ENCODE measurements at regions not wholly inside any gene's neighbourhood (a gene's known extent, or its start where the extent isn't known, plus 50 kb on each side); places are given as distances from the start of the nearest gene placed in this dataset.

DNA sequence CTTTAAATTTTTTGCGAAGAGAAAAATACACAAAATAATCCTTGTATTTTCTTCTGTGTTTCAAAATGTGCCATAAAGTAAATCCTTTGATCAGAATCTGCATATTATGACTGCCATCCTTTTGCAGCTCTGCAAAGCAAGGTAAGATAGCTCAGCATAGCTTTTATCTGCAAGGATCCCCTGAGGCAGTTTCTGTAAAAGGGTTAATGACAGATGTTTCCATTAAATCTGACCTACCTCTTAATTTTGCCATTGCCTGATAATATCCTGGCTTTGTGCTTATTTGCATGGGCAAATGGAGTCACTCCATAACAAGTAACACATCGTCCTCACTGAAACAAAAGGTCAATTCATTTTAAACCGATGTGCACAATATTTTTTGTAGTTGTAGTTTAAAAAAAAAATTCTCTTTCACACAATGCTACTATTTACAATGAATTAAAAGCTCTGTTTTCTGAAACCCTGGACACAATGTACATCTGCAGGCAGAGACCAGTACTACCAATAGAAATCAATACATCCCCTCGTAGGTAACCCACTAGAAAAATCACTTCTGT lies 108.5 kb upstream of the SOX5 start:
- H3K4me3 Mint-ChIP-seq (ENCODE audit: unreplicated experiment), result no peak overlapping the region
- Histone ChIP-seq H4K20me1 (ENCODE audit: insufficient read depth, low read length) (no peaks in the 10 kb centered on the region), H3K27me3 (ENCODE audit: insufficient read depth, low read length) (no peaks in the 10 kb centered on the region), H3K4me3 (ENCODE audit: insufficient read depth, low read depth, low read length) (no peak overlapping the region), H3K4me1 (ENCODE audit: insufficient read depth, low read length) (no peaks in the 10 kb centered on the region), H3K9ac (ENCODE audit: low read length) (no peak overlapping the region), H2AFZ (ENCODE audit: low read depth, low read length) (no peak overlapping the region), H3K27ac (ENCODE audit: low read depth, low read length) (no peak overlapping the region), H3K79me2 (ENCODE audit: insufficient read depth, low read length) (no peaks in the 10 kb centered on the region), H3K9me3 (ENCODE audit: insufficient read depth, low read depth, low read length) (no peaks in the 10 kb centered on the region), H3K36me3 (ENCODE audit: insufficient read depth, low read length) (no peaks in the 10 kb centered on the region), H3K4me2 (ENCODE audit: low read length) (no peak overlapping the region)
- no peaks in the 10 kb centered on the region for H3K4me1 Mint-ChIP-seq (ENCODE audit: low read depth, unreplicated experiment)
- no peak for TF ChIP-seq EZH2 (IDR thresholded peaks at IDR 0.05; ENCODE audit: insufficient read depth, low read length)
- DNase-seq (ENCODE audit: low read depth) (no peak), FAIRE-seq (peak; percentile 5)
- H3K27ac Mint-ChIP-seq (ENCODE audit: unreplicated experiment), result no peak overlapping the region
- H3K36me3 Mint-ChIP-seq (ENCODE audit: low read depth, unreplicated experiment), result no peaks in the 10 kb centered on the region
- no peaks in the 10 kb centered on the region for H3K9me3 Mint-ChIP-seq (ENCODE audit: unreplicated experiment)
- H3K27me3 Mint-ChIP-seq (ENCODE audit: low read depth, unreplicated experiment), result no peaks in the 10 kb centered on the region

GRCh38 chr12:24055747-24056146 lies 106.3 kb upstream of the SOX5 start:
- Histone ChIP-seq H3K4me2 (ENCODE audit: low read length) (no peak overlapping the region), H3K36me3 (ENCODE audit: insufficient read depth, low read length) (no peaks in the 10 kb centered on the region), H4K20me1 (ENCODE audit: insufficient read depth, low read length) (no peaks in the 10 kb centered on the region), H3K27ac (ENCODE audit: low read depth, low read length) (no peak overlapping the region), H3K9me3 (ENCODE audit: insufficient read depth, low read depth, low read length) (no peaks in the 10 kb centered on the region), H3K9ac (ENCODE audit: low read length) (no peak overlapping the region), H3K79me2 (ENCODE audit: insufficient read depth, low read length) (no peaks in the 10 kb centered on the region), H3K4me3 (ENCODE audit: insufficient read depth, low read depth, low read length) (no peak overlapping the region), H2AFZ (ENCODE audit: low read depth, low read length) (no peak overlapping the region), H3K27me3 (ENCODE audit: insufficient read depth, low read length) (no peaks in the 10 kb centered on the region), H3K4me1 (ENCODE audit: insufficient read depth, low read length) (no peaks in the 10 kb centered on the region)
- no peak overlapping the region for H3K27ac Mint-ChIP-seq (ENCODE audit: unreplicated experiment)
- FAIRE-seq, result no peak
- no peaks in the 10 kb centered on the region for H3K9me3 Mint-ChIP-seq (ENCODE audit: unreplicated experiment)
- no peaks in the 10 kb centered on the region for H3K27me3 Mint-ChIP-seq (ENCODE audit: low read depth, unreplicated experiment)
- H3K36me3 Mint-ChIP-seq (ENCODE audit: low read depth, unreplicated experiment), result no peaks in the 10 kb centered on the region
- no peak for DNase-seq (ENCODE audit: low read depth)
- H3K4me1 Mint-ChIP-seq (ENCODE audit: low read depth, unreplicated experiment), result no peaks in the 10 kb centered on the region
- TF ChIP-seq CTCF (IDR thresholded peaks at IDR 0.05; ENCODE audit: insufficient read depth, low read depth, low read length), result no peak
- H3K4me3 Mint-ChIP-seq (ENCODE audit: unreplicated experiment), result no peak overlapping the region

GRCh38 chr12:24054416-24054815 lies 104.9 kb upstream of the SOX5 start:
- H3K27ac ChIP-seq (ENCODE audit: low read depth, low read length), result no peak overlapping the region
- no peak overlapping the region for H2AFZ ChIP-seq (ENCODE audit: low read depth, low read length)
- Mint-ChIP-seq H3K27me3 (ENCODE audit: low read depth, unreplicated experiment) (no peaks in the 10 kb centered on the region), H3K9me3 (ENCODE audit: unreplicated experiment) (no peaks in the 10 kb centered on the region), H3K4me3 (ENCODE audit: unreplicated experiment) (no peak overlapping the region), H3K27ac (ENCODE audit: unreplicated experiment) (no peak overlapping the region), H3K36me3 (ENCODE audit: low read depth, unreplicated experiment) (no peaks in the 10 kb centered on the region), H3K4me1 (ENCODE audit: low read depth, unreplicated experiment) (no peaks in the 10 kb centered on the region)
- no peaks in the 10 kb centered on the region for H3K79me2 ChIP-seq (ENCODE audit: insufficient read depth, low read length)
- no peaks in the 10 kb centered on the region for H3K27me3 ChIP-seq (ENCODE audit: insufficient read depth, low read length)
- H3K4me2 ChIP-seq (ENCODE audit: low read length), result no peak overlapping the region
- no peaks in the 10 kb centered on the region for H3K4me1 ChIP-seq (ENCODE audit: insufficient read depth, low read length)
- no peak for TF ChIP-seq EZH2 (IDR thresholded peaks at IDR 0.05; ENCODE audit: insufficient read depth, low read length)
- no peaks in the 10 kb centered on the region for H4K20me1 ChIP-seq (ENCODE audit: insufficient read depth, low read length)
- no peaks in the 10 kb centered on the region for H3K36me3 ChIP-seq (ENCODE audit: insufficient read depth, low read length)
- no peaks in the 10 kb centered on the region for H3K9me3 ChIP-seq (ENCODE audit: insufficient read depth, low read depth, low read length)
- no peak overlapping the region for H3K9ac ChIP-seq (ENCODE audit: low read length)
- DNase-seq (ENCODE audit: low read depth) (no peak), FAIRE-seq (no peak)
- no peak overlapping the region for H3K4me3 ChIP-seq (ENCODE audit: insufficient read depth, low read depth, low read length)
